HL-60 (cell line): ENCODE measurements at regions not wholly inside any gene's neighbourhood (a gene's known extent, or its start where the extent isn't known, plus 50 kb on each side); places are given as distances from the start of the nearest gene placed in this dataset.

Experiments
- GABPA ChIP-seq: IDR thresholded peaks from 2 replicates; pipeline ENCODE4 v1.6.1; 2012; ENCODE audit warnings: low read depth
- POLR2AphosphoS5 ChIP-seq: IDR thresholded peaks from 2 replicates; pipeline ENCODE4 v1.6.1; 2012; ENCODE audit warnings: low read depth
- REST ChIP-seq: IDR thresholded peaks from 2 replicates; pipeline ENCODE4 v1.6.1; 2012; ENCODE audit warnings: low read depth; ENCODE audit not compliant: insufficient replicate concordance
- TF ChIP-seq, protein P1 (sequence below): IDR thresholded peaks from one replicate; pipeline ENCODE4 v1.5.1; 2011; ENCODE audit warnings: low read length, control low read depth, inconsistent platforms; ENCODE audit not compliant: insufficient read depth

- TF ChIP-seq, protein P1, sequence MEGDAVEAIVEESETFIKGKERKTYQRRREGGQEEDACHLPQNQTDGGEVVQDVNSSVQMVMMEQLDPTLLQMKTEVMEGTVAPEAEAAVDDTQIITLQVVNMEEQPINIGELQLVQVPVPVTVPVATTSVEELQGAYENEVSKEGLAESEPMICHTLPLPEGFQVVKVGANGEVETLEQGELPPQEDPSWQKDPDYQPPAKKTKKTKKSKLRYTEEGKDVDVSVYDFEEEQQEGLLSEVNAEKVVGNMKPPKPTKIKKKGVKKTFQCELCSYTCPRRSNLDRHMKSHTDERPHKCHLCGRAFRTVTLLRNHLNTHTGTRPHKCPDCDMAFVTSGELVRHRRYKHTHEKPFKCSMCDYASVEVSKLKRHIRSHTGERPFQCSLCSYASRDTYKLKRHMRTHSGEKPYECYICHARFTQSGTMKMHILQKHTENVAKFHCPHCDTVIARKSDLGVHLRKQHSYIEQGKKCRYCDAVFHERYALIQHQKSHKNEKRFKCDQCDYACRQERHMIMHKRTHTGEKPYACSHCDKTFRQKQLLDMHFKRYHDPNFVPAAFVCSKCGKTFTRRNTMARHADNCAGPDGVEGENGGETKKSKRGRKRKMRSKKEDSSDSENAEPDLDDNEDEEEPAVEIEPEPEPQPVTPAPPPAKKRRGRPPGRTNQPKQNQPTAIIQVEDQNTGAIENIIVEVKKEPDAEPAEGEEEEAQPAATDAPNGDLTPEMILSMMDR, result no peak
- no peak for TF ChIP-seq REST
- TF ChIP-seq POLR2AphosphoS5, result no peak
- TF ChIP-seq GABPA, result no peak
Measured at GRCh38 chr12:73629893-73630831, 907.5 kb upstream of the ATXN7L3B start.
